KMS-11 (cell line): ENCODE measurements at regions not wholly inside any gene's neighbourhood (a gene's known extent, or its start where the extent isn't known, plus 50 kb on each side); places are given as distances from the start of the nearest gene placed in this dataset.

Experiments used
- H2AFZ ChIP-seq: fragments of 200-600 bp; sonication (generic); 2 replicates; pipeline ENCODE4 v1.6.1; 2016; ENCODE audit warnings: antibody characterized with exemption, mixed run types, low read depth
- H3K27ac ChIP-seq: fragments of 200-600 bp; sonication (generic); 2 replicates; pipeline ENCODE4 v1.6.1; 2016; ENCODE audit warnings: mild to moderate bottlenecking, mixed run types
- H3K27me3 ChIP-seq: fragments of 200-600 bp; sonication (generic); 2 replicates; pipeline ENCODE4 v1.6.1; 2017; ENCODE audit warnings: mild to moderate bottlenecking, low read depth, mixed run types, moderate library complexity; ENCODE audit not compliant: insufficient read depth
- H3K36me3 ChIP-seq: fragments of 200-600 bp; sonication (generic); 2 replicates; pipeline ENCODE4 v1.6.1; 2017; ENCODE audit warnings: mild to moderate bottlenecking, mixed run types; ENCODE audit not compliant: insufficient read depth
- H3K4me1 ChIP-seq: fragments of 200-600 bp; sonication (generic); 2 replicates; pipeline ENCODE4 v1.6.1; 2016; ENCODE audit warnings: mild to moderate bottlenecking, low read depth, mixed run types; ENCODE audit not compliant: poor library complexity, severe bottlenecking
- H3K4me2 ChIP-seq: fragments of 200-600 bp; sonication (generic); 2 replicates; pipeline ENCODE4 v1.7.0; 2016; ENCODE audit warnings: mild to moderate bottlenecking, mixed run types
- H3K4me3 ChIP-seq: fragments of 200-600 bp; sonication (generic); IDR thresholded peaks from 2 replicates; pipeline ENCODE4 v1.6.1; 2017; ENCODE audit warnings: low read depth, low read length, mixed read lengths; ENCODE audit not compliant: insufficient read depth
- H3K79me2 ChIP-seq: fragments of 200-600 bp; sonication (generic); 2 replicates; pipeline ENCODE4 v1.6.1; 2016; ENCODE audit warnings: low read depth, mixed run types; ENCODE audit not compliant: insufficient read depth
- H3K9ac ChIP-seq: fragments of 200-600 bp; sonication (generic); 2 replicates; pipeline ENCODE4 v1.6.1; 2016; ENCODE audit warnings: mild to moderate bottlenecking, mixed run types
- H4K20me1 ChIP-seq: fragments of 200-600 bp; sonication (generic); 2 replicates; pipeline ENCODE4 v1.6.1; 2016; ENCODE audit warnings: mild to moderate bottlenecking, mixed run types; ENCODE audit not compliant: insufficient read depth
- CTCF ChIP-seq: fragments of 200-600 bp; sonication (generic); conservative IDR thresholded peaks from 2 replicates; pipeline ENCODE4 v1.6.1; 2017; ENCODE audit warnings: low read depth, mild to moderate bottlenecking, antibody characterized with exemption, low read length, moderate library complexity, mixed read lengths

- no peaks in the 10 kb centered on the region for H3K4me1 ChIP-seq
These were observed 312.8 kb upstream of the ZMIZ1 start for GRCh38 chr10:78755877-78756455.

GRCh38 chr10:78756604-78757343 is 312.0 kb upstream of the ZMIZ1 start:
- H3K9ac ChIP-seq, result no peak overlapping the region
- TF ChIP-seq CTCF, result no peak
- H3K4me3 ChIP-seq, result no peak overlapping the region
- H2AFZ ChIP-seq, result no peak overlapping the region
- no peaks in the 10 kb centered on the region for H3K79me2 ChIP-seq
- no peak overlapping the region for H3K4me2 ChIP-seq
- no peaks in the 10 kb centered on the region for H3K4me1 ChIP-seq
- no peaks in the 10 kb centered on the region for H3K36me3 ChIP-seq
- no peaks in the 10 kb centered on the region for H3K27me3 ChIP-seq
- no peaks in the 10 kb centered on the region for H4K20me1 ChIP-seq
- H3K27ac ChIP-seq, result no peak overlapping the region

More at GRCh38 chr10:78755877-78756455, 312.8 kb upstream of the ZMIZ1 start:
- Histone ChIP-seq H4K20me1 (no peaks in the 10 kb centered on the region), H3K36me3 (no peaks in the 10 kb centered on the region), H3K27me3 (no peaks in the 10 kb centered on the region), H3K79me2 (no peaks in the 10 kb centered on the region), H3K9ac (no peak overlapping the region), H3K4me3 (no peak overlapping the region), H3K27ac (no peak overlapping the region), H3K4me2 (no peak overlapping the region), H2AFZ (no peak overlapping the region)
- TF ChIP-seq CTCF, result no peak

GRCh38 chr10:78757344-78757925 is 311.3 kb upstream of the ZMIZ1 start:
- no peak overlapping the region for H3K4me2 ChIP-seq
- H3K4me3 ChIP-seq, result no peak overlapping the region
- no peak overlapping the region for H2AFZ ChIP-seq
- H3K9ac ChIP-seq, result no peak overlapping the region
- no peaks in the 10 kb centered on the region for H3K27me3 ChIP-seq
- no peaks in the 10 kb centered on the region for H3K79me2 ChIP-seq
- H3K4me1 ChIP-seq, result no peaks in the 10 kb centered on the region
- H3K27ac ChIP-seq, result no peak overlapping the region
- H4K20me1 ChIP-seq, result no peaks in the 10 kb centered on the region
- no peaks in the 10 kb centered on the region for H3K36me3 ChIP-seq
- TF ChIP-seq CTCF, result no peak

GRCh38 chr10:78758176-78758575 is 310.6 kb upstream of the ZMIZ1 start:
- Histone ChIP-seq H3K4me3 (no peak overlapping the region), H3K27ac (no peak overlapping the region), H3K79me2 (no peaks in the 10 kb centered on the region), H3K4me2 (no peak overlapping the region), H3K27me3 (no peaks in the 10 kb centered on the region), H3K9ac (no peak overlapping the region), H3K36me3 (no peaks in the 10 kb centered on the region), H4K20me1 (no peaks in the 10 kb centered on the region), H2AFZ (no peak overlapping the region), H3K4me1 (no peaks in the 10 kb centered on the region)
- no peak for TF ChIP-seq CTCF
